OCI-LY7 (cell line): ENCODE measurements at regions not wholly inside any gene's neighbourhood (a gene's known extent, or its start where the extent isn't known, plus 50 kb on each side); places are given as distances from the start of the nearest gene placed in this dataset.

Source experiments
- EZH2phosphoT487 ChIP-seq: fragments of 200-600 bp; sonication (generic); IDR thresholded peaks from 2 replicates; pipeline ENCODE4 v1.6.1; 2018; ENCODE audit warnings: low read depth, borderline replicate concordance, mild to moderate bottlenecking, mixed run types, antibody characterized with exemption, low read length, moderate library complexity, mixed read lengths
- TF ChIP-seq, protein P1 (sequence below): fragments of 200-600 bp; sonication (generic); conservative IDR thresholded peaks from 2 replicates; pipeline ENCODE4 v1.5.1; 2014; ENCODE audit warnings: mild to moderate bottlenecking, antibody characterized with exemption, low read length, moderate library complexity, mixed read lengths

DNA sequence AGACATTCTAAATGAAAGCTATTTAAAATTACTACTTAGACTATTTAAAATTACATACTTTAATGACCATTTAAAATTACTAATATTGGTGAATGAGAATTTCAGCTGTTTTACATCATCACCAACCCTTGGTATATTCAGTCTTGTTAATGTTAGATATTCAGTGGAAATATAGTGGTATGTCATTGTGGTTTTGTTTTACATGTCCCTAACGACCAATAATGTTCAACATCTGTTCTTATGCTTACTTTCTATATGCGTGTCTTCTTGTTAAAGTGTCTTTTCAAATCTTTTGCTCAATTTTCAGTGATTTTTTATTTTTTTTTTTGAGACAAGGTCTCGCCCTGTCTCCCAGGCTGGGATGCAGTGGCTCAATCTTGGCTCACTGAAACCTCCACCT is 279.3 kb upstream of the TARS1 start:
- TF ChIP-seq, protein P1, sequence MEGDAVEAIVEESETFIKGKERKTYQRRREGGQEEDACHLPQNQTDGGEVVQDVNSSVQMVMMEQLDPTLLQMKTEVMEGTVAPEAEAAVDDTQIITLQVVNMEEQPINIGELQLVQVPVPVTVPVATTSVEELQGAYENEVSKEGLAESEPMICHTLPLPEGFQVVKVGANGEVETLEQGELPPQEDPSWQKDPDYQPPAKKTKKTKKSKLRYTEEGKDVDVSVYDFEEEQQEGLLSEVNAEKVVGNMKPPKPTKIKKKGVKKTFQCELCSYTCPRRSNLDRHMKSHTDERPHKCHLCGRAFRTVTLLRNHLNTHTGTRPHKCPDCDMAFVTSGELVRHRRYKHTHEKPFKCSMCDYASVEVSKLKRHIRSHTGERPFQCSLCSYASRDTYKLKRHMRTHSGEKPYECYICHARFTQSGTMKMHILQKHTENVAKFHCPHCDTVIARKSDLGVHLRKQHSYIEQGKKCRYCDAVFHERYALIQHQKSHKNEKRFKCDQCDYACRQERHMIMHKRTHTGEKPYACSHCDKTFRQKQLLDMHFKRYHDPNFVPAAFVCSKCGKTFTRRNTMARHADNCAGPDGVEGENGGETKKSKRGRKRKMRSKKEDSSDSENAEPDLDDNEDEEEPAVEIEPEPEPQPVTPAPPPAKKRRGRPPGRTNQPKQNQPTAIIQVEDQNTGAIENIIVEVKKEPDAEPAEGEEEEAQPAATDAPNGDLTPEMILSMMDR = no peak
- TF ChIP-seq EZH2phosphoT487 = no peak
